C1 segment of cervical spinal cord (tissue), 14 donors: ENCODE measurements at regions not wholly inside any gene's neighbourhood (a gene's known extent, or its start where the extent isn't known, plus 50 kb on each side); places are given as distances from the start of the nearest gene placed in this dataset.

ENCODE experiments used
- DNase-seq, 14 donors: peaks; one replicate each; lab custom pipeline; 2025; lab: John Stamatoyannopoulos, UW

DNA sequence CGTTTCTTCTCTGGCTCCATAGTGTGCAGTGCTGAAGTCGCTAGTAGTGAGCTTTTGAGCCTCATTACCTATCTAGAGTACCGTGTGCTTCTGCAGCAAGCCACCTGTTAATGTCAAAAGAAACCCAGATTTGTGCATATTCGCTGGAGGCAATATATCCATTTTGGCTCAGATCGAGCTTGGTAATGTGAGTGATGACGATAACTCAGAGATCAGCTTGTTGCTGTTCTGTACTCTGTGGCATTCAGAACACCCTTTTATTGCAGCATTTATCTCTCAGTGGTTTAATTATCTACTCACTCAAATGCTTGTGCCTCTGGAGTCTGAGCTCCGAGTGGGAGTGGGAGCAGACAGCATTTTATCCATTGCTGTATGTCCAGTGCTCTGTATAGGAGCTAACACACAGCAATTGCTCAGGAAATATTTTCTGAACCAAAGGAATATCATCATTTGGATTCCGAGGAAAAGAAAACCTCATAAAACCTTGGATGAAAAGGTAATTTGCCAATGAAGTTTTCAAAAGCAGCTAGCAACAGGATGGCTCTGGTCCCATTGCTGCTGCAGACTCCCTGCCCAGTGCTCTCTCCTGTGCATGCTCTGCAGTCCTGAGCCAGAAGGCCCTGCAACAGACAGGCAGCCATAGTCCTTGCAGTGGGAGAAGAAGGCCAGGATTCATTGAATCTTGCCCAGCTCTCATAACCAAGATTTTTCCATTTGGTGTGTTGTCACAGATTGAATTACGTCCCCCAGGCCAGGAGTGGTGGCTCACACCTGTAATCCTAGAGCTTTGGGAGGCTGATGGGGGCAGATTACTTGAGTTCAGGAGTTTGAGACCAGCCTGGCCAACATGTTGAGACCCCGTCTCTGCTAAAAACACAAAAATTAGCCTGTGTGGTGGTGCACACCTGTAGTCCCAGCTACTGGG, 183.8 kb downstream of the MYCN start:
- no peak for DNase-seq

- DNase-seq = no peak
These were observed 183.1 kb downstream of the MYCN start for GRCh38 chr2:16123421-16123820.

DNA sequence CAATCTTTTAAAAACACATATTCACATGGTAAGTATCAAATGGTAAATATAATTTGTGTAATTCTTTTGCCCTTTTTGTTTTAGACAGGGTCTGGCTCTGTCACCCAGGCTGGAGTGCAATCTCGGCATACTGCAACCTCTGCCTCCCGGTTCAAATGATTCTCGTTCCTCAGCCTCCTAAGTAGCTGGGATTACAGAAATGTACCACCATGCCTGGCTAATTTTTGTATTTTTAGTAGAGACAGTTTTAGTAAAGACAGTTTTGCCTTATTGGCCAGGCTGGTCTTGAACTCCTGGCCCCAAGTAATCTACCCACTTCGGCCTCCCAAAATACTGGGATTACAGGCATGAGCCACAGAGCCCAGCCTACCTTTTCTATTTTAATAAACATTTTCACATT, 182.2 kb downstream of the MYCN start:
- DNase-seq = no peak

GRCh38 chr2:16121986-16122390, 181.6 kb downstream of the MYCN start:
- DNase-seq = no peak

- DNase-seq = no peak
These were observed 181.1 kb downstream of the MYCN start for GRCh38 chr2:16121231-16121985.

GRCh38 chr2:16120591-16121180, 180.3 kb downstream of the MYCN start:
- DNase-seq = no peak

GRCh38 chr2:16119741-16120140, 179.4 kb downstream of the MYCN start:
- no peak for DNase-seq

GRCh38 chr2:16118611-16119590, 178.6 kb downstream of the MYCN start:
- no peak for DNase-seq

- no peak for DNase-seq
These were observed 177.7 kb downstream of the MYCN start for GRCh38 chr2:16117791-16118610.

GRCh38 chr2:16117021-16117700, 176.8 kb downstream of the MYCN start:
- no peak for DNase-seq

DNA sequence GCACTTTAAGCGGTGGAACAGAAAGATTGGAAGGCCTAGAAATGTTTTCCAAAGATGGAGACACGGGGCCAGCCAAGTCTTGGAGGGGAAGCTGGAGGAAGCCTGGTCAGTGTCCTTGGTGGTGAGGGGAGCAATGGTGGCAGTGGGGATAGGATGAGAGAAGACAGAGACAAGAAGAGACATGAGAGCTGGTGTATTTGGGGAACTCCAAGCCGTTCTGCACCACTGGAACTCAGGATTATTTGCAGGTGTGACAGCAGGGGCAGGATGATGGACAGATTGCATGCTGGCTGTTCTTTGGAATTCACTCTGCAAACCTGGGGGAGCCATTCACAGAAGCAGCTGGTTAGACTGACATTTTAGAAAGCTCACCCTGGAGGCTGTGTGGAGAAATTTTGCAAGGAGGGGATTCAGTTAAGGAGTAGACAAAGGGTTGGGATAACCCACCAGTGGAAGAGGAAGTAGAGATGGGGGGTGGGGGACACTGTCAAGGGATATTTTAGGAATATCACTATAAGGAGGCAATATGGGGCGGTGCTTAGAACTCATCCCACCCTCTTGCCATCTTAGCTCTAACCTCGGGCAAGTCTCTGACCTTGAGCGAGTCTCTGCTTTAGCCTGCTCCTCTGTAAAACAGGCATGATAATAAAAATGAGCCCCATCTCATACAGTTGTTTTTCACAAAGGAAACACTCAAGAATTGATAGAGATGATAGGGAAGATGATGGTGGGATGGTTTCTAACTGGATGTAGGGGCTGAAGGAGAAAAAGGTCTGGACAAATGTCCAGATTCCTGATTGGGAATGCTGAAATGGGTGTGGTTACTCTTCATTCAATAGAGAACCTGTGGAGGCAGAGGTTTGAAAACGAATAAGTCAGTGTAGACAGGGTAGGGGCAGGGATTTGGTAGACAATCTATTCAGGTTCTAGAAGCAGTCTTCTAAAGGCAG, 175.8 kb downstream of the MYCN start:
- DNase-seq = no peak

- DNase-seq = no peak
These were observed 174.9 kb downstream of the MYCN start for GRCh38 chr2:16115291-16115690.

DNA sequence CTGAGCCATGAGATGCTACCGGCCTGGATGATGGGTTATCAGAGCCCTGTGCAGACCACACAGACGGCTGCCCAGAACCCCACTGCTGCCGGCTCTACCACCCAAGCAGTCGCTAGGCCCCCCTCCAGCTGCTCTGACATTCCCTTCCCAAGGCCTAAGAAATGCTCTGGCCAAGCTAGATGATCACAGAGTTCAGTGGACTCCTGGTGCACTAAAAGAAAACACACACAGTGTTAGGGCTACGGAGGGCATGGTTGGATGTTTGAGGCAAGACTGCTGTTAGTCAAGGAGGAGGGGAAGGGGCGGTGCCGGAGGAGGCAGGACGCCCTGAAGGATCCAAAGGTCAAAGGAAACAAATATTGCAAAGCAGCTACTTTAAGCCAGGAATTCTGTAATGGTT, 174.5 kb downstream of the MYCN start:
- no peak for DNase-seq

- no peak for DNase-seq
These were observed 173.7 kb downstream of the MYCN start for GRCh38 chr2:16114070-16114469.

- DNase-seq = no peak
These were observed 173.2 kb downstream of the MYCN start for GRCh38 chr2:16113568-16113967.

GRCh38 chr2:16112972-16113560, 172.7 kb downstream of the MYCN start:
- DNase-seq = no peak

- no peak for DNase-seq
These were observed 172.1 kb downstream of the MYCN start for GRCh38 chr2:16112251-16112971.

- DNase-seq = no peak
These were observed 171.5 kb downstream of the MYCN start for GRCh38 chr2:16111838-16112210.
